Parathyroid adenoma (tissue), 2 donors: ENCODE measurements at regions not wholly inside any gene's neighbourhood (a gene's known extent, or its start where the extent isn't known, plus 50 kb on each side); places are given as distances from the start of the nearest gene placed in this dataset.

Experiments
- H2AFZ ChIP-seq: fragments of 300-600 bp; sonication (generic); one replicate; pipeline ENCODE4 v1.7.0; 2017; ENCODE audit warnings: antibody characterized with exemption, mild to moderate bottlenecking
- H3K27ac ChIP-seq: fragments of 300-600 bp; sonication (generic); one replicate; pipeline ENCODE4 v1.7.0; 2017
- H3K27me3 ChIP-seq: fragments of 300-600 bp; sonication (generic); one replicate; pipeline ENCODE4 v1.7.0; 2017; ENCODE audit warnings: low read length; ENCODE audit not compliant: control insufficient read depth, insufficient read depth
- H3K36me3 ChIP-seq: fragments of 300-600 bp; sonication (generic); one replicate; pipeline ENCODE4 v1.7.0; 2017; ENCODE audit warnings: low read length; ENCODE audit not compliant: control insufficient read depth, insufficient read depth
- H3K4me1 ChIP-seq: fragments of 300-600 bp; sonication (generic); one replicate; pipeline ENCODE4 v1.7.0; 2017; ENCODE audit warnings: control low read depth
- H3K4me2 ChIP-seq: fragments of 300-600 bp; sonication (generic); one replicate; pipeline ENCODE4 v1.7.0; 2017; ENCODE audit warnings: low read length
- H3K4me3 ChIP-seq: fragments of 300-600 bp; sonication (generic); one replicate; pipeline ENCODE4 v1.7.0; 2017; ENCODE audit warnings: low read depth, low read length
- H3K79me2 ChIP-seq: fragments of 300-600 bp; sonication (generic); one replicate; pipeline ENCODE4 v1.7.0; 2017; ENCODE audit warnings: control low read depth
- H3K9ac ChIP-seq: fragments of 300-600 bp; sonication (generic); one replicate; pipeline ENCODE4 v1.7.0; 2017; ENCODE audit warnings: mild to moderate bottlenecking
- H3K9me3 ChIP-seq: fragments of 300-600 bp; sonication (generic); one replicate; pipeline ENCODE4 v1.7.0; 2017; ENCODE audit warnings: low read length; ENCODE audit not compliant: control insufficient read depth
- TF ChIP-seq, protein P1 (sequence below): fragments of 300-600 bp; sonication (generic); IDR thresholded peaks from one replicate; pipeline ENCODE4 v1.7.0; 2017; ENCODE audit warnings: antibody characterized with exemption, mild to moderate bottlenecking
- donor health status: primary hyperparathyroidism.

GRCh38 chr10:130580975-130581374 lies 444.8 kb downstream of the GLRX3 start:
- H3K4me2 ChIP-seq, result no peak overlapping the region
- TF ChIP-seq, protein P1, sequence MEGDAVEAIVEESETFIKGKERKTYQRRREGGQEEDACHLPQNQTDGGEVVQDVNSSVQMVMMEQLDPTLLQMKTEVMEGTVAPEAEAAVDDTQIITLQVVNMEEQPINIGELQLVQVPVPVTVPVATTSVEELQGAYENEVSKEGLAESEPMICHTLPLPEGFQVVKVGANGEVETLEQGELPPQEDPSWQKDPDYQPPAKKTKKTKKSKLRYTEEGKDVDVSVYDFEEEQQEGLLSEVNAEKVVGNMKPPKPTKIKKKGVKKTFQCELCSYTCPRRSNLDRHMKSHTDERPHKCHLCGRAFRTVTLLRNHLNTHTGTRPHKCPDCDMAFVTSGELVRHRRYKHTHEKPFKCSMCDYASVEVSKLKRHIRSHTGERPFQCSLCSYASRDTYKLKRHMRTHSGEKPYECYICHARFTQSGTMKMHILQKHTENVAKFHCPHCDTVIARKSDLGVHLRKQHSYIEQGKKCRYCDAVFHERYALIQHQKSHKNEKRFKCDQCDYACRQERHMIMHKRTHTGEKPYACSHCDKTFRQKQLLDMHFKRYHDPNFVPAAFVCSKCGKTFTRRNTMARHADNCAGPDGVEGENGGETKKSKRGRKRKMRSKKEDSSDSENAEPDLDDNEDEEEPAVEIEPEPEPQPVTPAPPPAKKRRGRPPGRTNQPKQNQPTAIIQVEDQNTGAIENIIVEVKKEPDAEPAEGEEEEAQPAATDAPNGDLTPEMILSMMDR, result no peak
- H3K79me2 ChIP-seq, result no peaks in the 10 kb centered on the region
- H3K27me3 ChIP-seq, result no peaks in the 10 kb centered on the region
- no peaks in the 10 kb centered on the region for H3K9me3 ChIP-seq
- H3K9ac ChIP-seq, result no peak overlapping the region
- no peaks in the 10 kb centered on the region for H3K36me3 ChIP-seq
- no peak overlapping the region for H3K4me3 ChIP-seq
- H2AFZ ChIP-seq, result no peak overlapping the region
- no peaks in the 10 kb centered on the region for H3K4me1 ChIP-seq
- no peak overlapping the region for H3K27ac ChIP-seq

DNA sequence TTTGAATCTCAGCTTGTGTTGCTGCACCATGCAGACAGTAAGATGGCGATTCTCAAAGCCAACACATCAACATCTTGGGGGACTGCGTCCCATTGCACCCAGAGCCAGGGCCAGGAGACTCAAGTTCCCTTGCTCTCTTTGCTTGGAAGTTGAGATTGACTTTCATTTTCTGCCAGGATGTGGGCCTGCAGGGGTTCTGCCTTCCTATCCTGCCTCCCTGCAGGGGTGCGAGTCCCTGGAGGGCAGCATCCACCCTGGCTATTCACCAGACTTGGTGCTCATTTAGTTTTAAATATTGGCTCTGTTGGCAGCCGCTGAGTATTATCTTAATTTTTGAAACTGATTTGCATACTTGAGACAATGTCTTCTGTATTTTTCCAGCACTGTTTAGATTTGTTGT lies 451.5 kb downstream of the GLRX3 start:
- H2AFZ ChIP-seq, result no peak overlapping the region
- H3K79me2 ChIP-seq, result no peaks in the 10 kb centered on the region
- H3K4me3 ChIP-seq, result no peak overlapping the region
- H3K27ac ChIP-seq, result no peak overlapping the region
- no peak overlapping the region for H3K9ac ChIP-seq
- TF ChIP-seq, protein P1, result no peak
- no peaks in the 10 kb centered on the region for H3K36me3 ChIP-seq
- no peaks in the 10 kb centered on the region for H3K4me1 ChIP-seq
- no peaks in the 10 kb centered on the region for H3K27me3 ChIP-seq
- H3K9me3 ChIP-seq, result no peaks in the 10 kb centered on the region
- no peak overlapping the region for H3K4me2 ChIP-seq

GRCh38 chr10:130606001-130606405 lies 469.8 kb downstream of the GLRX3 start:
- Histone ChIP-seq H3K4me1 (no peaks in the 10 kb centered on the region), H3K9ac (no peak overlapping the region), H3K27ac (no peak overlapping the region), H3K79me2 (no peaks in the 10 kb centered on the region), H3K9me3 (peaks cover 6% of the 10 kb centered on the region), H3K4me2 (no peak overlapping the region), H3K4me3 (no peak overlapping the region), H3K27me3 (no peaks in the 10 kb centered on the region), H3K36me3 (no peaks in the 10 kb centered on the region), H2AFZ (no peak overlapping the region)
- TF ChIP-seq, protein P1, result no peak

DNA sequence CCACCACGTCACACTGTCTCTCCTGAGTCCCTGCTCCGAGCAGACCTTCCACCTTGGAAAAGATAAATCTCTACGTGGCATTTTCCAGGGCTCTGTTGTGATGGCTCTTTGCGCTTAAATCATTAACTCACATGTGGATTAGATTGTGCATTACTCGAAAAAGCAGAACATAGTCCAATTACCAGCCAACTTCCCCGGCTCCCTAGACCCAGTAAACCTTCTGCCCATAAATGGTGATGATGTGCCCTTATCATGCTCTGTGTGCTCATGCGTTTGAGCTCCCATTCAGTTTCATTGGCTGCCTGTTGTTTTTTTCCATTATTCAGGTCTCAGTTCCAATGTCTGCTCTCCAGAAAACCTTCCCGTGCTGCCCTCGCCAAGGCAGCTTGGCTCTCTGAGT lies 471.2 kb downstream of the GLRX3 start:
- no peaks in the 10 kb centered on the region for H3K36me3 ChIP-seq
- H3K4me2 ChIP-seq, result no peak overlapping the region
- peaks cover 6% of the 10 kb centered on the region for H3K9me3 ChIP-seq
- no peaks in the 10 kb centered on the region for H3K27me3 ChIP-seq
- no peak overlapping the region for H2AFZ ChIP-seq
- no peaks in the 10 kb centered on the region for H3K79me2 ChIP-seq
- H3K4me1 ChIP-seq, result no peaks in the 10 kb centered on the region
- no peak overlapping the region for H3K27ac ChIP-seq
- TF ChIP-seq, protein P1, result no peak
- no peak overlapping the region for H3K9ac ChIP-seq
- no peak overlapping the region for H3K4me3 ChIP-seq

GRCh38 chr10:130611239-130611638 lies 475.0 kb downstream of the GLRX3 start:
- H3K27me3 ChIP-seq, result no peaks in the 10 kb centered on the region
- H2AFZ ChIP-seq, result no peak overlapping the region
- H3K4me3 ChIP-seq, result no peak overlapping the region
- no peaks in the 10 kb centered on the region for H3K36me3 ChIP-seq
- no peaks in the 10 kb centered on the region for H3K79me2 ChIP-seq
- H3K4me1 ChIP-seq, result no peaks in the 10 kb centered on the region
- TF ChIP-seq, protein P1, result no peak
- H3K27ac ChIP-seq, result no peak overlapping the region
- no peaks in the 10 kb centered on the region for H3K9me3 ChIP-seq
- H3K4me2 ChIP-seq, result no peak overlapping the region
- H3K9ac ChIP-seq, result no peak overlapping the region
